ENCODE measurements at regions not wholly inside any gene's neighbourhood (a gene's known extent, or its start where the extent isn't known, plus 50 kb on each side); places are given as distances from the start of the nearest gene placed in this dataset.

GRCh38 chr1:60425528-60425927 lies 352.0 kb upstream of the C1orf87 start:
- no peak for TF ChIP-seq CTCF (IDR thresholded peaks at IDR 0.05)
- TF ChIP-seq POLR2A (IDR thresholded peaks at IDR 0.05), result no peak
